OCI-LY7 (cell line): ENCODE measurements at regions not wholly inside any gene's neighbourhood (a gene's known extent, or its start where the extent isn't known, plus 50 kb on each side); places are given as distances from the start of the nearest gene placed in this dataset.

Source experiments
- EZH2phosphoT487 ChIP-seq: fragments of 200-600 bp; sonication (generic); IDR thresholded peaks from 2 replicates; pipeline ENCODE4 v1.6.1; 2018; ENCODE audit warnings: low read depth, borderline replicate concordance, mild to moderate bottlenecking, mixed run types, antibody characterized with exemption, low read length, moderate library complexity, mixed read lengths
- TF ChIP-seq, protein P1 (sequence below): fragments of 200-600 bp; sonication (generic); conservative IDR thresholded peaks from 2 replicates; pipeline ENCODE4 v1.5.1; 2014; ENCODE audit warnings: mild to moderate bottlenecking, antibody characterized with exemption, low read length, moderate library complexity, mixed read lengths

DNA sequence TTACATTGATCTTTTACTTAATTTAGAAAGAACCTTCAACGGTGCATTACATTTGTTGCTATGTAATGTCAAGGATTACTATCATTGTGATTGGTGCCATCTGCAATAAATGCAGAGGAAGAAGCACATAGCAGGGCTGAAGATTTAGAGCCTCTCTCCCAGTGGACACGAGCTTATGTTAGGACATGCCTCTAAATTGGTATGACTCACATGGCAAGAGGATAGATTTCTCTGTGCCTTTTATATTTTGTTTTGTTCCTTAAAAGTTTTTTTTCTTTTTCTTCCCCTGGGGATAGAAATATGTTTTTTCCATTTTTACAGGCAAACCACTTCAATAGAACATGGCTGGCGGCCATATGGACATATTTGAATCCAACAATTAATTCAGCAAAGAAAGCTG is 205.0 kb upstream of the HAND2 start:
- TF ChIP-seq, protein P1, sequence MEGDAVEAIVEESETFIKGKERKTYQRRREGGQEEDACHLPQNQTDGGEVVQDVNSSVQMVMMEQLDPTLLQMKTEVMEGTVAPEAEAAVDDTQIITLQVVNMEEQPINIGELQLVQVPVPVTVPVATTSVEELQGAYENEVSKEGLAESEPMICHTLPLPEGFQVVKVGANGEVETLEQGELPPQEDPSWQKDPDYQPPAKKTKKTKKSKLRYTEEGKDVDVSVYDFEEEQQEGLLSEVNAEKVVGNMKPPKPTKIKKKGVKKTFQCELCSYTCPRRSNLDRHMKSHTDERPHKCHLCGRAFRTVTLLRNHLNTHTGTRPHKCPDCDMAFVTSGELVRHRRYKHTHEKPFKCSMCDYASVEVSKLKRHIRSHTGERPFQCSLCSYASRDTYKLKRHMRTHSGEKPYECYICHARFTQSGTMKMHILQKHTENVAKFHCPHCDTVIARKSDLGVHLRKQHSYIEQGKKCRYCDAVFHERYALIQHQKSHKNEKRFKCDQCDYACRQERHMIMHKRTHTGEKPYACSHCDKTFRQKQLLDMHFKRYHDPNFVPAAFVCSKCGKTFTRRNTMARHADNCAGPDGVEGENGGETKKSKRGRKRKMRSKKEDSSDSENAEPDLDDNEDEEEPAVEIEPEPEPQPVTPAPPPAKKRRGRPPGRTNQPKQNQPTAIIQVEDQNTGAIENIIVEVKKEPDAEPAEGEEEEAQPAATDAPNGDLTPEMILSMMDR = no peak
- no peak for TF ChIP-seq EZH2phosphoT487
